Bone marrow (tissue), 2 donors: ENCODE measurements at regions not wholly inside any gene's neighbourhood (a gene's known extent, or its start where the extent isn't known, plus 50 kb on each side); places are given as distances from the start of the nearest gene placed in this dataset.
"Not testable (repeated sequence)": the region's sequence is repeated elsewhere in the genome, so short reads cannot be mapped to it uniquely, and the experiment has no call there.

ENCODE experiments used
- DNase-seq, 2 donors: peaks; one replicate each; lab custom pipeline; 2025; lab: John Stamatoyannopoulos, UW

DNA sequence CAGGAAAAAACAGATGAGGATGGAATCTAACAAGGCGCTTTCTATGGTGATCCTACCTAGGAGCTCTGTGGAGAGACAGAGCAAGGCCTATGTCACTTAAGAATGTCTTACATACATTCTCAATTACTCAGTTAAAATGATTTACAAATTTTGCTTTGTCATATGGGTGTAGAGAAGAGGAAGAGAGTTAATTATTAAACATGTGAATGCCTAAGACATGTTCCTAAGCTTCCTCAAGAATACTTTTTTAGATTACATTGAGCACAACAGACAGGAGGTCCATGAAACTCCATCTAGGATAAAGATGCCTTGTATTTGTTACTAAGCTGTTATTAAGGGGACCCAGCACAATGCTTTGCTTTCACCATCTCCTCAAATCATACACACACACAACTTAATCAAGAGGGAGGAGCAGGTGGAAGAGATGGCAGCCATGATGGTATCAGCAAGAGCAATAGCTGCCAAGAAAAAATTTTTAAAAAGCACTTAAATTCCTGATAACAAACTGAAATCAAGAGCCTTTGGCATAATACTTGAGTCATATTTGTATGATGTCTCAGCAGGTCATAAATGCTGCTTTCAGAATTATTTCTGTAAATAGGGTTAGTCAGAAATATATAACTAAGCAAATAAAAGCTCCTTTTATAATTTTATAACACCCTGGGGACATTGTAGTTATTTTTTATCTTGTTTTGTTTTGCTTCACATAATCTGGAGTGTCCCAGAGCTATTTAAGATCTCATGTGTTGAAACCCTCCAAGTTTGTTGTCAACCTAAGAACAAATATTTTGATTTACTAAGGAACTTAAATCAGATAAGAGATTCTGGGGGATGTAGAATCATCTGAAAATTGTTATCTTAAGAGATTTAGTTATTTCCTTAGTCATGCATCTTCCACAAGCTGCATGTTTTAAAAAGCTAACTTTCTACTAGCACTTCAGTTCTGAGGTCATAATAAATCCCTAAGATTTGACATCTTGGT lies 70.0 kb upstream of the CD2AP start:
- DNase-seq = no peak

DNA sequence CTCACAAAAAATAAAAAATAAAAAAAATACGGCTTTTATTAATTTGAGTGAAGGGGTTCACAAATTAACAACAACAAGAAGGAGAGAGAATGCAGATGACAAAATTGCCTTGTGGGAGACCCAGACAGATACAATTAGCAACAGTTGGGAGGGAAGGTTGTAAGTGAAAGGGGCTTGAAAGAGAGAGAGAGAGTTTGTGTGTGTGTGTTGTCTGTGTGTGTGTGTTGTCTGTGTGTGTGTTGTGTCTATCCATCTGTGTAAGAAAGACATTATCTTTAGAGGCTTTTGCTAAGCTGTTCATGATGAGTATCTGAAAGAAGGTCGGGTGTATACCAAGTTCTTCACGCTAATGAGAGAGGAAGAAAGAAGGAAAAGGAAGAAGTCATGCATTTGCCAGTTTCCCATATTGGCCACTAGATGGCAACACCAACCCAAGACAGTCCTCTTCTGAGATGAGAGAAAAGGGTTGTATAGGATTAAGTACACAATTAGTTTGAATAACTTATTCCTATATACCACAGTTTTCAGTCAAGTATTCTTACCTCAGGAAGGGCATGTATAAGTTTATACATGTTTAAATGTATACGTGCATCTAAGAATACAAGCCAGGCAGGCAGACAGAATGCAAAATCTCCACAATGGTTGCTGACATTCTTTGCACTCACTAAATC lies 63.7 kb upstream of the CD2AP start:
- DNase-seq = peak in 1 of 2 donors; percentile 84

DNA sequence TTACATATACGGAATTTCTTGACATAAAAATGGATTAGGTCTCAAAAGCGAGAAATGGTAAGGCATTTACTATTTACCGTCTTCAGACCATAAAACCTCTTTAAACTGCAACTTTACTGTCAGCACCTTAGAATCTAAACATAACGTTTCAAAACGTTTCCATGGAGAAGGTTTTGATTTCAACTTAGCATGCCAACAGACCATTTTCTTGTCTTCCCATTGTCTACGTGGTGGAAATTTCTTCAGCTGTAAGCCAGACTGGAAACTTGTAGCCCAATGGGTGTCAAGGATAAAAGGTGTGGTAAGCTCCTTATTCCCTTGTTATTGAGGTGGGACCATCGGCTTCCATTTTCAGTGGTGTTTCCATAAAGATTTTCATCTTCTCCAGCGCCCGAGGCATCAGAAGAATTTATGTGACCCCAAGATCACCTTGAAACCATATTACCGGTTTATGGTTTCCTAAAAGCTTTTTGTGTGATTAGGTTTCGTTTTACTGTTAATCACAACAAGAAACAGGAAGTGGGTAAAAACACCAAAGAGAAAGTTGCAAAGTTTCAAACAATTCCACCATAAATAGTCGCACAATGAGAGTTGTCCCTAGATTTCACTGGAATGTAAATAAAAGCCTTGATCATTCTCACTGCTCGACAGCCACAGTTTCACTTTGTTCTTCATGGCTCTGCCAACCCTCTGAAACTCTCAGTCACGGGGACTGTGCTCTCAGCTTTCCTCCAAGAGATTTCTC lies 63.0 kb upstream of the CD2AP start:
- DNase-seq = peak in 1 of 2 donors; percentile 59

DNA sequence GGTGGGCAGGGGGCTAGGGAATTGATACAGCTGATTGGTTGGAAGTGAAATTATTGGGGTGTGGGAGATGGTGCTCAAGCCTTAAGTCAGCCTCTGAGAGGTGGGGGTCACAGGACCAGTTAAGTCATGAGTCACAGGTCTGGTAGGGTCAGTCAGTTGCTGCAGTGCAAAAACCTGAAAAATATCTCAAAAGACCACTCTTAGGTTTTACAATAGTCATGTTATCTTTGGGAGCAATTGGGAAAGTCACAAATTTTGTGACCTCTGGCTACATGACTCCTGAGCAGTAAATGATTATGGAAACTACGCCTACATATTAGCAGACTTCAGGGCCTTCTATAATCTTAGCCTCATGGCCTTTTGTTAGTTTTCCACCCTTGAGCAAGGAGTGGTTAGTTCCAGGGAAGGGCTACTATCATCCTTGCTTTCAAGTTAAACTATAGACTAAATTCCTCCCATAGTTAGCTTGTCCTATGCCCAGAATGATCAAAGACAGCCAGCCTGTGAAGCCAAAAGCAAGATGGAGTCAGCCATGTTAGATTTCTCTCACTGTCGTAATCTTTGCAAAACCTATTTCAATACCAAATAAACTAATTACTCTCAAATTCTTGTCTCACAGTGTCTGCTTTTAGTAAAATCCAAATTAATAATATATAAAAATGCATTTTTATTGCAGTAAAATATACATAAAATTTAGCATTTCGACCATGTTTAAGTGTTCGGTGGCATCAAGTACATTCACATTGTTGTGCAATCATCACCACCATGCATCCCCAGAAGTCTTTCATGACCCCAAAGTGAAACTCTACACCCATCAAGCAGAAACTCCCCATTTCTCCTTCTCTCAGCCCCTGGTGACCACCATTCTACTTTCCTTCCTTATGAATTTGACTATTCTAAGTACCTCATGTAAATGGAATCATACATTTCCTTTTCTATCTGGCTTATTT lies 60.9 kb upstream of the CD2AP start:
- DNase-seq = no peak

DNA sequence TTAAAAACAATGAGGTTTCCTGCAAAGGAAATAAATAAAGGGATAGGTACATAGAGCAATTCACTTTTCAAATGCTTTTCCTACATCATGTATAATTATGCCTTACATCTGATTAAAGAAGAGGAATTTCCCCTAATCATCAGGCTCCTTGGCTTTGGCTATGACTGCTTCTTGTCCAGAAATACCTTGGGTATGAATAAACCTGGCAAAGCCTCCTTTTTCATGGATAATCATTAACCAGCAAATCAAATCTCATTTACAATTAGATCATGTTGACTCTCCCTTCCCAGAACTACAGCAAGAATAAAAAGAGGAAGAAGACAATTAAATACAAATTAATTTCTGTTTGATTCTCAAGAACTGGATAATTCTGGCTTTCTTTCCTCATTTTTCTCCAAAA lies 58.0 kb upstream of the CD2AP start:
- DNase-seq = no peak

DNA sequence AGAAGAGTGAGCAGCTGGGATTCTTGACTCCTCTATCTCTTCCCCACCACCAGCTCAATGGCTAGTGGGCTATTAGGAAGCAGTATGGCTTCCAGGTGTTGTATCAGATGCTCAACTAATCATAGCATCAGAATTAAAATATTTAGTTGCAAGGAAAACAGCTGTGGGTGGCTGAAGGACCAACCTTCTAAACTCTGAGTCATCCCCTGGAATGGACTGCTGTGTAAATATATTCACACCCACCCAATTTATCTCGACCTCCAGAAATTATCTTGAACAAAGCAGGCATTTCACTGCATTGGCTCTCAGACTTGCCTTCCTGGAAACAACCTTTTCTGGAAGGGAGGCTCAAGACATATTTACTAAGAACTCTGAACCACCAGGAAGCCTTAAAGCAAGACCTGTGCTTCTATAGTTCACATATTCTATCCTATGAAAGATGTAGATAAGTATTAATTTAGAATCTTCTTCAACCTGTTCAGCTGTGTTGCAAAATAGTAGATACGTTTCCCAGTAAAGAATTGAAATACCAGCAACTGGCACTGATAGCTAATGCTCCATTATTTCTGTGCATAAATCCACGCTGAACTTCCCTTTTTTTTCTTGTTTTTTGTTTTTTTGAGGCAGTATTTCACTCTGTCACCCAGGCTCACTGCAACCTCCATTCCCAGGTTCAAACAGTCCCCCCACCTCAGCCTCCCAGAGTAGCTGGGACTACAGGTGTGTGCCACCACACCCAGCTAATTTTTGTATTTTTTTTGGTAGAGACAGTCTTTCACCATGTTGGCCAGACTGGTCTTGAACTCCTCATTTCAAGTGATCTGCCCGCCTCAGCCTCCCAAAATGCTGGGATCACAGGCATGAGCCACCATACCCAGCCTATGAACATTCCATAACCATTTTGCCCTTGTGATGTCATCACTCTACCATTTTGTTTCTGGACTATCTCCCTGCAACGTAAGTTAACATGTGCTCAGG lies 56.9 kb upstream of the CD2AP start:
- peak in 1 of 2 donors; percentile 13 for DNase-seq

DNA sequence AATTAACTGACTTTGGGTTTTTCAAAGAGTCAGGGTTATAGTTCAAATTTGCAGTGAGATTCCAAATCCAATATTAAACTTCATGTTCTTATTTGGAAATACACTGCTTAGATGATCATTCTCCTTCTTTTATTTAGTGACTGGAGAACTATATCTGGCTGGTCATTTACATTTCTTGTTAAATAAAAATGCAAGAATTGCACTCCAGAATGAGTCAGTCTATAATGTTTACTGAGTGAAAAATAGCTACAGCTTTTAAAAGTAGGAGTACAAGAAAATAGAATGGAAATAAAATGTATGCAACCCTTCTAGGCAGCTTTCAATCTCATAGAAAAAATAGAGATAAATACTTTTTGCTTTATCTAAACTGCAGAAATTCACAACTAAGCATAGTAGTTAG lies 54.5 kb upstream of the CD2AP start:
- no peak for DNase-seq

DNA sequence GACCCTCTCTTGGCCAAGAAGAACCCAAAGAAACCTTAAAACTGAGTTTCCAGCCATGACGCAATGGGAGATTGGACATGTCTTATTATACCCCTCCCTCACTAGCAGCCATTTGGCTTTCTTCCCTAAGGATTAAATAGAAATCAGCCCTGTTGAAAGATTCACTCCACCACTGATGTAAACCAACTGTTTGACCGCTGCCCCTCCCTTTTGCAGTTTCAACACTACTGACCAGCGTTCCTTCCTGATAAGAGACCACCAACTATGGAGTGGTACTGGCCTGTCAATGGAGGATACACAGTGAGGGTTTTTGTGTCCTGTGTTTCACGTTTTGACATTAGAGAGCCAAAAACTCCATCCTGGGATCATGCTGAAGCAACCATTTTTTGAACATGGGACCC lies 53.2 kb upstream of the CD2AP start:
- no peak for DNase-seq

DNA sequence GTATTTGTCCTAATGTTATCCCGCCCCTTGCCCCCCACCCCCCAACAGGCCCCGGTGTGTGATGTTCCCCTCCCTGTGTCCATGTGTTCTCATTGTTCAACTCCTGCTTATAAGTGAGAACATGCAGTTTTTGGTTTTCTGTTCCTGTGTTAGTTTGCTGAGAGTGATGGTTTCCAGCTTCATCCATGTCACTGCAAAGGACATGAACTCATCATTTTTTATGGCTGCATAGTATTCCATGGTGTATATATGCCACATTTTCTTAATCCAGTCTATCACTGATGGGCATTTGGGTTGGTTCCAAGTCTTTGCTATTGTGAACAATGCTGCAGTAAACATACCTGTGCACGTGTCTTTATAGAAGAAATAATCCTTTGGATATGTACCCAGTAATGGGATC lies 51.9 kb upstream of the CD2AP start:
- DNase-seq = not testable (repeated sequence)

DNA sequence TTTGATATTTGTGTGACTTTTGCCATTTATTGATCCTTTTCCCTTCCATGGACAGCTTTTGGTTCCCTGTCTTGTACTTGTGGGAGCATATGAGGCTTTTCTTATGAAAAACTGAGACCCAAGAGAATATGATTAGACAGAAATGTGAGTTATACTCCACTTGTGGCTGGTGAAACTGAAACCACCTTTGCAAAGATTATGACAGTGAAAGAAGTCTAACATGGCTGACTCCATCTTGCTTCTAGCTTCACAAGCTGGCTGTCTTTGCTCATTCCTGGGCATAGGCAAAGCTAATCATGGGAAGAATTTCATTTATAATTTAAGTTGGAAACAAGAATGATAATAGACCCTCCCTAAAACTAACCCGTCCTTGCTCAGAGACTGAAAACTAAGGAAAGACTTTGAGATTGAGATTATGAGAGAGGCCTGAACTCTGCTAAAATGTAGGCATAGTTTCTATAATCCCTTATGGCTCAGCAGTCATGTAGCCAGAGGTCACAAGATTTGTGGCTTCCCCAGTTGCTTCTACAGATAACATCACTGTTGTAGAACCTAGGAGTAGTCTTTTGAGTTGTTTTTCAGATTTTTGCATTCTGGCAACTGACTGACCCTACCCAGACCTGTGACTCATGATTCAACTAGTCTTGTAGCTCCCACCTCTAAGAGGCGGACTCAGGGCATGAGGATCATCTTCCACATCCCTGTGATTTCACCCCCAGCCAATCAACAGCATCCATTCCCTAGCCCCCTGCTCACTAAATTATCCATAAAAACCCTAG lies 50.9 kb upstream of the CD2AP start:
- no peak for DNase-seq

DNA sequence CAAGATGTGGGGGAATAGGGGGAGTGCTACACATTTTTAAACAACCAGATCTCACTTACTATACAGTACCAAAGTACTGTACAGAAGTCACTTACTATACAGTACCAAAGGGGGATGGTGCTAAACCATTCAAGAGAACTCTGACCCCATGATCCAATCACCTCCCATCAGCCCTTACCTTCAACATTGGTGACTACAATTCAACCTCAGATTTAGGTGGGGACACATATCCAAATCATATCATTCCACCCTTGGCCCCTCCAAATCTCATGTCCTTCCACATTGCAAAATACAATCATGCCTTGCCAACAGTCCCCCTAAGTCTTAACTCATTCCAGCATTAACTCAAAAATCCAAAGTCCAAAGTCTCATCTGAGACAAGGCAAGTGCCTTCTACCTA lies 49.9 kb upstream of the CD2AP start:
- no peak for DNase-seq
